Right atrium auricular region (tissue), 2 donors: ENCODE measurements at regions not wholly inside any gene's neighbourhood (a gene's known extent, or its start where the extent isn't known, plus 50 kb on each side); places are given as distances from the start of the nearest gene placed in this dataset.

Experiments used
- DNase-seq: peaks from one replicate; pipeline ENCODE4 v3.0.0-alpha.2; 2019; ENCODE audit warnings: low spot score
- H3K27ac ChIP-seq, 2 donors: fragments of 200-600 bp; sonication (generic); 1 replicate in 1 of 2; 2 replicates in 1 of 2; pipeline ENCODE4 v1.5.1; 2016 to 2019
- H3K27me3 ChIP-seq, 2 donors: fragments of 200-600 bp; sonication (generic); one replicate each; pipeline versions ENCODE4 v1.5.1 to v1.6.0; 2017 to 2019
- H3K36me3 ChIP-seq: fragments of 200-600 bp; sonication (generic); one replicate; pipeline ENCODE4 v1.5.1; 2016
- H3K4me1 ChIP-seq, 2 donors: fragments of 200-600 bp; sonication (generic); one replicate each; pipeline versions ENCODE4 v1.5.1 to v1.6.0; 2017 to 2019
- H3K4me3 ChIP-seq, 2 donors: fragments of 200-600 bp; sonication (generic); 1 replicate in 1 of 2; 2 replicates in 1 of 2; pipeline ENCODE4 v1.5.1; 2017 to 2019; ENCODE audit warnings: mild to moderate bottlenecking in 1 of 2, moderate library complexity in 1 of 2
- H3K9me3 ChIP-seq, 2 donors: fragments of 200-600 bp; sonication (generic); one replicate each; pipeline ENCODE4 v1.5.1; 2019
- TF ChIP-seq, protein P1 (sequence below), 2 donors: fragments of 200-600 bp; sonication (generic); IDR thresholded peaks; one replicate each; pipeline ENCODE4 v1.5.1; 2019; ENCODE audit warnings: antibody characterized with exemption in 2 of 2

DNA sequence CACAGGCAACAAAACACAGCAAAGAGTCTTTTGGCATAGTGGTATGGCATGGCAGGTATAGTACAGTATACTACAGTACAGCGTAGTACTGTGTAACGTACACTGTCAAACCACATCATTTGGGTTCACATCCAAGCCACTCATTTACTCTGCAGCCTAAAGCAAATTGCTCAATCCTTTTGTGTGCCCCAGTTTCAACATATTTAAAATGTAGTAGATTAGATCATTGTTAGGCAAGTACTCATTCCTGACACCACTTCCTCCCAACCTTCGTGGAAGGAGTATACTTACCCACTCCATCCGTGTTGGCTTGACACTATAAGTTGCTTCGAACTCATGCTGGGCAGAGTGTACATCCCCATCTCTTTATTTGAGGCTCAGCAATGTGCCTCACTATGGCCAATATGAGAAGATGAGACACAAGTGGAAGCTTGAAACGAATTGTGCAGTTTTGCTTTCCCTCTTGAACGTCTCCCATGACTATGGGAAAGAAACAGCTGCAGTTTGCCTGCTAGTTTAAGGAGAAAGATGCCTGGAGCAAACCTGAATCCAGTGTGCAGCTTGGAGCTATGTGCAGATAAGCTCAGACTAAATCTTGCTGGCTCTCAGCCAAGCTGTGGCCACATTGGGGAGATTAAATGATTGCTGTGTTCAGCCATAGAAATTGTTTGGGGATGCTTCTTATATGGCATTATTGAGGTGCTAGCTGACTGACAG is 85.7 kb upstream of the TBL1X start:
- TF ChIP-seq, protein P1, sequence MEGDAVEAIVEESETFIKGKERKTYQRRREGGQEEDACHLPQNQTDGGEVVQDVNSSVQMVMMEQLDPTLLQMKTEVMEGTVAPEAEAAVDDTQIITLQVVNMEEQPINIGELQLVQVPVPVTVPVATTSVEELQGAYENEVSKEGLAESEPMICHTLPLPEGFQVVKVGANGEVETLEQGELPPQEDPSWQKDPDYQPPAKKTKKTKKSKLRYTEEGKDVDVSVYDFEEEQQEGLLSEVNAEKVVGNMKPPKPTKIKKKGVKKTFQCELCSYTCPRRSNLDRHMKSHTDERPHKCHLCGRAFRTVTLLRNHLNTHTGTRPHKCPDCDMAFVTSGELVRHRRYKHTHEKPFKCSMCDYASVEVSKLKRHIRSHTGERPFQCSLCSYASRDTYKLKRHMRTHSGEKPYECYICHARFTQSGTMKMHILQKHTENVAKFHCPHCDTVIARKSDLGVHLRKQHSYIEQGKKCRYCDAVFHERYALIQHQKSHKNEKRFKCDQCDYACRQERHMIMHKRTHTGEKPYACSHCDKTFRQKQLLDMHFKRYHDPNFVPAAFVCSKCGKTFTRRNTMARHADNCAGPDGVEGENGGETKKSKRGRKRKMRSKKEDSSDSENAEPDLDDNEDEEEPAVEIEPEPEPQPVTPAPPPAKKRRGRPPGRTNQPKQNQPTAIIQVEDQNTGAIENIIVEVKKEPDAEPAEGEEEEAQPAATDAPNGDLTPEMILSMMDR (IDR thresholded peaks at IDR 0.05): no peak
- Histone ChIP-seq H3K27me3 (no peaks in the 10 kb centered on the region), H3K4me3 (no peak overlapping the region), H3K36me3 (no peaks in the 10 kb centered on the region), H3K27ac (no peak overlapping the region), H3K4me1 (no peaks in the 10 kb centered on the region), H3K9me3 (no peaks in the 10 kb centered on the region)
- no peak for DNase-seq

DNA sequence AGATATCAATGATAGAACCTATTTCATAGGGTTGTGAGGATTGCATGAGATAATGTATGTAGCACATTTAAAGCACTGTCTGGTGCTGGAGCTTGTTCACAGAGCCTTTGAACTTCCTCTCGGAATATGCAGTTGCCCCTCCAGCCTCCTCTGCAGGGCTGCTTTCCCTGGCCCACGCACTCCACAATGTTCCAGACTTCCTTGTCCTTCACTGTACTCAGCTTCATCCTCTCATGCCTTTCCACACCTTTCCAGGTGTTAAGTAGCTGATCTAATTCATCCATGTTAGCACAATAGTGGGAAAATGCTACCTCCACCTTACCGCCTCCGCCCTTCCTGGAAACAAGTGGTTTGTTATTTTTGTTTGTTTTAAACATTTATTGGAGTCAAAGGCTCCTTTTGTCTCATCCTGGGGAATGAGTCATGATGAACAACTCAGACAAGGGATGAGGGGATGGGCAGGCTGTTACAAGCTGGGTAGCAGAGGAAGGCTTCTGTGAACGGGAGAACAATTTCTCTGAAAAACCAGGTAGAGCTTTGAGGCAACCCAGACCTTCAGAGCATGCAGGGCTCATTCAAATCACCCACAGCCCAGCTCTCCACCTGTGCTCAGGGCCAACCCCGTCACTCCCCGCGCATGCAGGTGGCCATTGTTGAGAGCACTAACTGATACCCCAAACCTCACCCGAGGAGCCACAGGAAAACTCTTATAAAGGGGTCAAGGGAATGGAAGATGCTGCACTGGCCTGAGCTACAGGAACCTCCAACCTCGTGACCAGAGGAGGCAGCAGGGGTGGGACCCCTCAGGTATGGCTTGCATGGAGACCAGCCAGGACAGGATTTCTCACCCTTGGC is 84.9 kb upstream of the TBL1X start:
- no peaks in the 10 kb centered on the region for H3K4me1 ChIP-seq
- TF ChIP-seq, protein P1 (IDR thresholded peaks at IDR 0.05): no peak
- no peaks in the 10 kb centered on the region for H3K36me3 ChIP-seq
- H3K9me3 ChIP-seq: no peaks in the 10 kb centered on the region
- no peak overlapping the region for H3K27ac ChIP-seq
- H3K4me3 ChIP-seq: no peak overlapping the region
- DNase-seq: no peak
- no peaks in the 10 kb centered on the region for H3K27me3 ChIP-seq

DNA sequence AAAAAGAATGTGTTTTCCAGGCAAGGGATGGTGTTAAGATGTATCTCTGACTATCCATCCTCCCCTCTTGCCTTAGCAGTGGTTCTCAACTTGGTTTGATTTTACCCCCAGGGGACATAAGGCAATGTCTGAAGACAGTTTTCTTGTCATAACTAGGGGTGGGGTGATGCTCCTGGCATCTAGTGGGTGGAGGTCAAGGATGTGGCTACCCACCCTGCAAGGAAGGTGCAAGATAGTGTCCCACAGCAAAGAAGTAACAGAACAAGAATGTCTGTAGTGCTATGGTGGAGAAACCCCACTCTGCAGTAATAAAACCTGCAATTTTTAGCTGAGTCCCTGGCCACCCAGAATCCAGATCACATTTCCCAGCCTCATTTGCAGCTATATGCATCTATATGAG is 81.2 kb upstream of the TBL1X start:
- no peak overlapping the region for H3K4me3 ChIP-seq
- no peaks in the 10 kb centered on the region for H3K9me3 ChIP-seq
- no peaks in the 10 kb centered on the region for H3K36me3 ChIP-seq
- H3K27ac ChIP-seq: no peak overlapping the region
- TF ChIP-seq, protein P1 (IDR thresholded peaks at IDR 0.05): no peak
- no peaks in the 10 kb centered on the region for H3K4me1 ChIP-seq
- H3K27me3 ChIP-seq: no peaks in the 10 kb centered on the region
- no peak for DNase-seq

DNA sequence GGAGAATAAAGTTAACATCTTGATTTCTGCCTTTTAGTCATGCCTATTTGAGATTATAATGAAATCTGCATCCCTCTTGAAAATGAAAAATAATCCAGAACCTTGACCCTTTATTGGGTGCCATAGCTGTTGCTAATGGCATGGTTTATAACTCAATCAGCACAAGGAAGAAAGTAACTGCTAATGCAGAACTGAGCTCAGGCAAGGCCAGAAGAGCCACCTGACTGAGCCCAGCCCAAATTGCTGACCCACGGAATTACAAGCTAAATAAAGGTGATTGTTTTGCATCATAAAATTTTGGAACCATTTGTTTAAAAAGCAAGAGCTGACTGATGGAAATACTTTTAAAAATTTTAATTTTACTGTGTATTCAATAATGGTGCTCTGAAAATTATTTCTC is 76.4 kb upstream of the TBL1X start:
- no peak for DNase-seq
- Histone ChIP-seq H3K9me3 (no peaks in the 10 kb centered on the region), H3K27me3 (no peaks in the 10 kb centered on the region), H3K4me1 (no peaks in the 10 kb centered on the region), H3K27ac (no peak overlapping the region), H3K36me3 (no peaks in the 10 kb centered on the region), H3K4me3 (no peak overlapping the region)
- TF ChIP-seq, protein P1 (IDR thresholded peaks at IDR 0.05): no peak

DNA sequence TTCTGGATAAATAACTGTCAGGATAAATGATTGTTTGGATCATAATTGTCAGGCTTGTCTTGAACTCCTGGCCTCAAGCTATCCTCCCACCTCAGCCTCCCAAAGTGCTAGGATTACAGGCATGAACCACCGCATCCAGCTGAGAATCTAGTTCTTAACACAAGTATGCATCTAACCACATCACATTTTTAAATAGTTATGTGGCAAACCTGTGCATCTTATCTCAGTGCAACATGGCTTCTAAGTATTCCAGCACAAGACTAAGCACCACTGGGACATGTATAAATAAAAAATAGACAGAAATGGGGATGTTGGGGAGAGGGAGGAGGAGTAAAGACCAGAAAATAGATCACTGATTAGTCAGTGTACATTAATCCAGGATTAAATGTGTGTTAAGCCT is 74.7 kb upstream of the TBL1X start:
- TF ChIP-seq, protein P1 (IDR thresholded peaks at IDR 0.05): no peak
- no peak for DNase-seq
- H3K4me3 ChIP-seq: no peak overlapping the region
- H3K27ac ChIP-seq: no peak overlapping the region
- no peaks in the 10 kb centered on the region for H3K4me1 ChIP-seq
- no peaks in the 10 kb centered on the region for H3K27me3 ChIP-seq
- no peaks in the 10 kb centered on the region for H3K9me3 ChIP-seq
- no peaks in the 10 kb centered on the region for H3K36me3 ChIP-seq
